HG03439 (cell line): ENCODE measurements at regions not wholly inside any gene's neighbourhood (a gene's known extent, or its start where the extent isn't known, plus 50 kb on each side); places are given as distances from the start of the nearest gene placed in this dataset.

Source experiments
- ATAC-seq: cut with Tn5 transposase; IDR thresholded peaks from one replicate; pipeline ENCODE4 v1.9.1; 2021; ENCODE audit warnings: mild to moderate bottlenecking, moderate library complexity; ENCODE audit not compliant: unreplicated experiment

GRCh38 chr11:133697603-133698180 is 147.6 kb downstream of the SPATA19 start:
- no peak for ATAC-seq

- ATAC-seq: no peak
These were observed 148.2 kb downstream of the SPATA19 start for GRCh38 chr11:133697161-133697560.

DNA sequence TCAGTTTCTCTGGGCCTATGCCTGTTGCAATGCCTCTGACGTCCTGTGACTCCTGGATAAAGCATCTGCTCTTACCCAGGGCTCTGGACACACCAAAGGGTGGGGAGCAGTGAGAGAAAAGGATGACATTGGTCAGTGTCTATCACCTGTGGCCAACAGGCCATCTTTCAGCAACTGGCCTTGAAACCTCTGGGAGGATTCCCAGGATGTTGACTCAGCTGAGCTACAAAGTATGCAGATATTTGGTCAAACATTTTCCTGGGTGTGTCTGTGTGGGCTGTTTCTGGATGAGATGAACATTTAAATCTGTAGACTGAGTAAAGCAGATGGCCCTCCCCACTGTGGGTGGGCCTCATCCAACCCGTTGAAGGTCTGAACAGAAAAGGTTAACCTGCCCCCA is 149.9 kb downstream of the SPATA19 start:
- no peak for ATAC-seq

GRCh38 chr11:133694701-133695100 is 150.6 kb downstream of the SPATA19 start:
- no peak for ATAC-seq

DNA sequence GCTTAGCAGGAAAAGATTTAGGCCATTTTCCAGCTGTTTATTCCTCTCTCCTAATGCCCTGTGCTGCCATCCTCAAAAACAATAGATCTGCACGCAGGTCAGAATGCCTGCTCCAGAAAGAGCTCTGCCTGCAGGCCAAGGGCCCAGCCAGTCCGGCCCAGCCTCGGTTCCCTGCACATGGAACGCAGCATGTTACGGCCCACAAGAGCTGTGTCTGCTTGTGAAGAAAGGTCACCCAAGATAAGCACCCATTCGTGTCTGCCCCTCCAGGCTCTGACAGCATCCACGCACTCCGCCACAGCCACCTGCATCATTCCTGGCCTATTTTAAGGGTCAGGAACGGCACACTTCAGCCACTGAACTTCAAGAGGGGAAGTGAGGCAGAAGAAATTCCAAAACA is 152.2 kb downstream of the SPATA19 start:
- no peak for ATAC-seq

GRCh38 chr11:133692126-133692934 is 153.0 kb downstream of the SPATA19 start:
- ATAC-seq: no peak

DNA sequence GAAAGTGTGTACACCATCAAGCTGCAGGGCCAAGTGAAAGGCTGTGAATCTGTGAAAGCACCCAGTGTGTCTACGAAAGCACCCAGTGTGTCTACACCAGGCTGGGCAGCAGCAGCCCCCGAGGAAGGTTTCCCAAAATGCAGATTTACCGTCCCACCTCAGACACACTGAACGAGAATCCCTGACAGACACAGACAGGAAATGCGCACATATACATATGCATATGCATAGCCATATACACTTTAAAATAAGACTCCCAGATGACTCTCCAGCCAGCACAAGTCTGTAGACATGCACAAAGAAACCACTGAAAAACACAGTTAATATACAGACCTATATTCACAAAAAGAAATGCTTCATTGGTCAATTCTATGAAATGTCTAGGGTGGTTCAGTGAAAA is 155.5 kb upstream of the OPCML start:
- ATAC-seq: no peak

DNA sequence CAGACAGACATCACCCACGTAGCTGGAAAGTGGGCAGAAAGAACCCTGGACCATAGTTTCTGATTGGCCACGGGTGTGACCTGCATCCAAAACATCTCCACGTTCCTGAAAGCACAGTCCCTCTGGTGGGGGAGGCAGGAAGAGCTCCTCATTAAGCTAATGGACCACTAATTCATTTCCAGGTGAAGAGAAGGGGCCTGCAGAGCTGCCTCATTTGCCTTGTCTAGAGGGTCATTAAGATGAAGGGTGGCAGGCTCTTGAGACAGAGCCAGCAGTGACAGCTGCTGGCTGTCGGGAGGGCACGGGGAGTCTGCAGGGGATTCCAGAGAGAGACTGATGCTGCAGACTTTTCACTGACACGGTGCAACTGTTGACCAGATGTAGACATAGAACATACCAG is 149.6 kb upstream of the OPCML start:
- ATAC-seq: no peak

- no peak for ATAC-seq
These were observed 147.6 kb upstream of the OPCML start for GRCh38 chr11:133679896-133680295.

GRCh38 chr11:133678191-133678590 is 145.9 kb upstream of the OPCML start:
- ATAC-seq: no peak

- no peak for ATAC-seq
These were observed 145.1 kb upstream of the OPCML start for GRCh38 chr11:133677387-133677786.

GRCh38 chr11:133676265-133676664 is 144.0 kb upstream of the OPCML start:
- no peak for ATAC-seq

- no peak for ATAC-seq
These were observed 137.2 kb upstream of the OPCML start for GRCh38 chr11:133669371-133670053.

DNA sequence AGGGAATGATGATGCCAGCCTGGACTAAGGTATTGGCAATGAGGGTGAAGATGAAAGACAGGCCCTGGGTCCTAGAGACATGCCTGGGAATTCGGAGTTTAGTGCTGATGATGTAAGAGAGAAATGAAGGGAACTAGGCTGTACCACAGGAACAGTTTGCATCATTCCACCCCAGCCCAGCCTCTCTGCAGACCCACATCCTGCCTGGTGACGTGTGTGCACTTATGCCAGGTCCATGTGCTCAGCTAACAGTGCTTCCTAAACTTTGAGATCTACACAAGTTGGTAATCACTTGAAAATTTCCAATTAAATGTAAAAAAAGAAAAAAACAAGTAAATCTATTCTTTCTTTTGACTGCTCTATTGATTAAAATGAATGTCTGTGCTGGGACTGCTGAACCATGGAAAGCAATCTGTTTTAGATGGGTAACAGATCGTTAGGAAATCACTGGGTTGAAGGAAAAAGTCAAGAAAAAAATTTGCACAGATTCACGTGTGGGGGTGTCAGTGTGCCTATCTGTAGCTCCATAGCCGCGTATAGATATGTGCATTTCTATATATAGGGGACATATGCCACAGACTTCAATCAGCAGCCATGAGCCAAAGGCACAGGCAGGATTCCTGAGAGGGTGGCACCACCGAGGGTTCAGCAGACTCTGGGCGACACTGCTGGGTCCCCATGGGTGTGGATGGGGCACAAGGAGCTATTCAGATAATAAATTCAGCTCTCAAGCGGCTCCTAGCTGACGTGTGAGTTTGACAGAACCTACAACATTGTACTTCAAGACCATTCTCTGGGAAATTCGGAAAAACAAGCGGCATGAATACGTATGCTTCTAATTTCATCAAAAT is 131.1 kb upstream of the OPCML start:
- no peak for ATAC-seq

- ATAC-seq: no peak
These were observed 129.5 kb upstream of the OPCML start for GRCh38 chr11:133661846-133662245.

- no peak for ATAC-seq
These were observed 127.9 kb upstream of the OPCML start for GRCh38 chr11:133660202-133660568.

GRCh38 chr11:133659538-133660201 is 127.4 kb upstream of the OPCML start:
- ATAC-seq: peak; percentile 58

DNA sequence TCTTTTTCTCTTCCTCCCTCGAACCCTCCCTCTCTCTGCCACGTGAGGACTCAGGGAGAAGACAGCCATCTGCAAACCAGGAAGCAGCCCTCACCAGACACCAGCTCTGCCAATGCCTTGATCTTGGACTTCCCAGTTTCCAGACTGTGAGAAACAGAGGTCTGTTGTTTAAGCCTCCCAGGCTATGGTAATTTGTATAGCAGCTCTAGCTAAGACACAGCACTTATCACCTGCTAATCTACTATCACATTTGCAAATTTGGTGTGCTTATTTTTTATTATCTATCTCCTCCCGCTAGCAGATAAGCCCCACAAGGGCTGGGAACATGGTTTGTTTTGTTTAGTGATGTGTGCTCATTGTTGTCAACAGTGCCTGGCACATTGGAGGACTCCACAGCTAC is 124.8 kb upstream of the OPCML start:
- no peak for ATAC-seq

GRCh38 chr11:133656082-133656635 is 123.9 kb upstream of the OPCML start:
- ATAC-seq: no peak

- ATAC-seq: no peak
These were observed 122.4 kb upstream of the OPCML start for GRCh38 chr11:133654630-133655212.
